ENCODE measurements at regions not wholly inside any gene's neighbourhood (a gene's known extent, or its start where the extent isn't known, plus 50 kb on each side); places are given as distances from the start of the nearest gene placed in this dataset.

DNA sequence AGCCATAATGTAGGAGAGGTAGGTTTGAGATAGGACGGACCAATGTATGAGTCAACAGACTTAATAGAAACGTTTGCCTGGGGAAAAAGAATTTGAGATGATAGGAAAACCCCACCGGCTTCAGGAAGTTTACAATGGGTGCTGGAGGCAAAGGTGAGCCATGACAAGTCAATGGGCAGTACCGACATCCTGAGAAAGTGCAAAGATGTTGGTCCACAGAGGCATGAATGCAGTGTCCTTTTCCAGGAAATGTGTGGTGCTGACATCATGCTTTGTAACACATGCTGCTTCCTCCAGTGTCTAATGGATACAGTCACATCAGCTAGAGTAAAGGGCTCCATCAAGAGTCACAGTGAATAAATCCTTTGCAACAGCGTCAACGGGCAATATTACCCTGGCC is 533.6 kb downstream of the INHBA start:
- TF ChIP-seq, protein P1, sequence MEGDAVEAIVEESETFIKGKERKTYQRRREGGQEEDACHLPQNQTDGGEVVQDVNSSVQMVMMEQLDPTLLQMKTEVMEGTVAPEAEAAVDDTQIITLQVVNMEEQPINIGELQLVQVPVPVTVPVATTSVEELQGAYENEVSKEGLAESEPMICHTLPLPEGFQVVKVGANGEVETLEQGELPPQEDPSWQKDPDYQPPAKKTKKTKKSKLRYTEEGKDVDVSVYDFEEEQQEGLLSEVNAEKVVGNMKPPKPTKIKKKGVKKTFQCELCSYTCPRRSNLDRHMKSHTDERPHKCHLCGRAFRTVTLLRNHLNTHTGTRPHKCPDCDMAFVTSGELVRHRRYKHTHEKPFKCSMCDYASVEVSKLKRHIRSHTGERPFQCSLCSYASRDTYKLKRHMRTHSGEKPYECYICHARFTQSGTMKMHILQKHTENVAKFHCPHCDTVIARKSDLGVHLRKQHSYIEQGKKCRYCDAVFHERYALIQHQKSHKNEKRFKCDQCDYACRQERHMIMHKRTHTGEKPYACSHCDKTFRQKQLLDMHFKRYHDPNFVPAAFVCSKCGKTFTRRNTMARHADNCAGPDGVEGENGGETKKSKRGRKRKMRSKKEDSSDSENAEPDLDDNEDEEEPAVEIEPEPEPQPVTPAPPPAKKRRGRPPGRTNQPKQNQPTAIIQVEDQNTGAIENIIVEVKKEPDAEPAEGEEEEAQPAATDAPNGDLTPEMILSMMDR (conservative IDR thresholded peaks at IDR 0.05 in 1 of 2, IDR thresholded peaks at IDR 0.05 in 1 of 2; ENCODE audit: extremely low read depth in 1 of 2, insufficient read depth in 1 of 2, low read depth in 1 of 2, low read length in 2 of 2), result no peak
- TF ChIP-seq EZH2 (IDR thresholded peaks at IDR 0.05; ENCODE audit: borderline replicate concordance, low read length), result no peak
